ENCODE measurements at regions not wholly inside any gene's neighbourhood (a gene's known extent, or its start where the extent isn't known, plus 50 kb on each side); places are given as distances from the start of the nearest gene placed in this dataset.

DNA sequence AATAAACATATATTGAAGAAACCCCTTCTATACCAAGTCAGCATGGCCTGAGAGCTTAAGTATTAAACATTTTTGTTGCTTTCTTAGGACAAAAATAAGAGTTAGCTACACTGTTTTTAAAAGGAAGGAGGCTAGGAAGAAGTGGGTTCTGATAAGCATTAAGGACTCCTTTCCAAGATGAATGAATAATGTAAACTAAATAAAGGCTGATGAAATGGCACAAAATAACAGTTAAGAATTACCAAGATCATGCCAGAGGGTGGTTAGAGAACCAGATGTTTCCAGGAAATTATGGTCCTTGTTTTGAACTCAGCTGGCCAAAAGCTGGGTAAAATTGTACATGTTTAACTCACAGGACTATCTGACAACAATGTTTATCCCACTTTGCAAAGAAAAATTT lies 114.1 kb upstream of the ETS2 start:
- no peak for TF ChIP-seq POLR2A (IDR thresholded peaks at IDR 0.05; ENCODE audit: extremely low read depth, insufficient read length)
- TF ChIP-seq, protein P1, sequence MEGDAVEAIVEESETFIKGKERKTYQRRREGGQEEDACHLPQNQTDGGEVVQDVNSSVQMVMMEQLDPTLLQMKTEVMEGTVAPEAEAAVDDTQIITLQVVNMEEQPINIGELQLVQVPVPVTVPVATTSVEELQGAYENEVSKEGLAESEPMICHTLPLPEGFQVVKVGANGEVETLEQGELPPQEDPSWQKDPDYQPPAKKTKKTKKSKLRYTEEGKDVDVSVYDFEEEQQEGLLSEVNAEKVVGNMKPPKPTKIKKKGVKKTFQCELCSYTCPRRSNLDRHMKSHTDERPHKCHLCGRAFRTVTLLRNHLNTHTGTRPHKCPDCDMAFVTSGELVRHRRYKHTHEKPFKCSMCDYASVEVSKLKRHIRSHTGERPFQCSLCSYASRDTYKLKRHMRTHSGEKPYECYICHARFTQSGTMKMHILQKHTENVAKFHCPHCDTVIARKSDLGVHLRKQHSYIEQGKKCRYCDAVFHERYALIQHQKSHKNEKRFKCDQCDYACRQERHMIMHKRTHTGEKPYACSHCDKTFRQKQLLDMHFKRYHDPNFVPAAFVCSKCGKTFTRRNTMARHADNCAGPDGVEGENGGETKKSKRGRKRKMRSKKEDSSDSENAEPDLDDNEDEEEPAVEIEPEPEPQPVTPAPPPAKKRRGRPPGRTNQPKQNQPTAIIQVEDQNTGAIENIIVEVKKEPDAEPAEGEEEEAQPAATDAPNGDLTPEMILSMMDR (IDR thresholded peaks at IDR 0.05; ENCODE audit: low read depth, low read length): no peak
- TF ChIP-seq, protein P2, sequence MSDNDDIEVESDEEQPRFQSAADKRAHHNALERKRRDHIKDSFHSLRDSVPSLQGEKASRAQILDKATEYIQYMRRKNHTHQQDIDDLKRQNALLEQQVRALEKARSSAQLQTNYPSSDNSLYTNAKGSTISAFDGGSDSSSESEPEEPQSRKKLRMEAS (IDR thresholded peaks at IDR 0.05; ENCODE audit: low read depth, low read length): no peak
